GOT3 (cell line): ENCODE measurements at regions not wholly inside any gene's neighbourhood (a gene's known extent, or its start where the extent isn't known, plus 50 kb on each side); places are given as distances from the start of the nearest gene placed in this dataset.
"Not testable (repeated sequence)": the region's sequence is repeated elsewhere in the genome, so short reads cannot be mapped to it uniquely, and the experiment has no call there.

Source experiments
- DNase-seq: peaks from one replicate; lab custom pipeline; 2025; ENCODE audit warnings: mixed read lengths; lab: John Stamatoyannopoulos, UW

DNA sequence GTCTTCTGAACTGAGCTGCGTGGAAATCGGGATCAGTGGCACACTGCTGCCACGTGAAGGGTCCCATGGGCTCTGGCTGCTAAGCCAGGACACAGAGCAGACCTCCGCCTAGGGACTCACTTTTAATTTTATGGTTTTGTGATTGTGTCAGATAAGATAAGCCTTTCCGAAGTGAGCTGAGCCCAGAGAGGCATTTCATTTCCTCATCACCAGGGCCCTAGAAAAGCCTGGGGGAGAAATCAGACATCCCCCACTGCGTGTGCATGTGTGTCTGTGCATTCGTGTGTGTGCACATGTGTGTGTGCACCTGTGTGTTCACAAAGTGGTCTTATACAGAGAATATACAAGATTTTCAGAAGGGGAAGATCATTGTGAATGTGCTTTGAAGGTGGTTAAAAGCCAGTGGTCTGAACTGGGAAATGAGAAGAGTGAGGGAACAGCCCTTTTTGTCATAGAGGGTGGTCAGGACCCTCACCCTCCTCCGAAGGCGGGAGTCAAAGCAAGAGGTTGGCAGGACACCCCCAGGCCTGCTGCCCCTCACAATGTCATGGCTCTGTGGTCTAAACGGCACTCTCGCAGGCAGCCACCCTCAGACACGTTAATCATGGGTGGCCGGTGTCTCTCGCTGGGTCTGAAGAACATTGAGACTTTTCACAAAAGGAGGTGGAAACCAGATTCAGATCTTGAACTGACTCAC, 176.1 kb upstream of the PFKP start:
- DNase-seq, result no peak

DNA sequence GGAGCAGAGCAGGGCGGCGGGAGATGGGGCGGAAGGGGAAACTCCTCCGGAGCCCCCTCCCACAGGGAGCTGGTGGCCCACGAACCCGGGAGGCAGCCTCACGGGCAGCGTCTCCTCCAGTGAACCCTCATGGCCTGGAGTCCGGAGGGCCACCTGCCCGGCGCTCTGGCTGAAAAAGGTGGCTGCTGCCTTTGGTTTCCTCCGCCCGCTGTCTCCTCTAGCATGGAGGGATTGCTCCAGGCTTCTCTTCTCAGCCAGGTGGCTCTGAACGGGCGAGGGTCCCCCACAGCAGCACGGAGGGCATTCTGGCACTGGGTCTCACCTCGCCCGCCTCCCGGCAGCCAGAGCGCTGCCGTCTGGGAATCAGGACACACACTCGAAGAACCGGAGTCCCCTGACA, 177.3 kb upstream of the PFKP start:
- DNase-seq, result no peak

DNA sequence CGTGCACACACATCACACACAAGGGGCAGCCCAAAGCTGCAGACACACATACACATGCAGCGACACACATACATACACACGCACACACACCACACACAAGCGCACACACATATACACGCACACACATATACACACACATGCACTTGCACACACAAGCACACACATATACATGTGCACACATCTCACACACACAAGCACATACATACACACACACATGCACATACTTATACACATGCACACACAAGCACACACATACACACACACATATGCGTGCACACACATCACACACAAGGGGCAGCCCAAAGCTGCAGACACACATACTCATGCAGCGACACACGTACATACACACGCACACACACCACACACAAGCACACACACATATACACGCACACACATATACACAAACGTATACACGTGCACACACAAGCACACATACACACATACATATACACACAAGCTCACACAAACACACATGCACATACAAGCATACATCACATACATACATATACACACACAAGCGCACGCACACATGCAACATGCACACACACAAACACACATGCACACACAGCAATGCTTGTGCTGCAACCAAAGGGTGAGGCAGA, 178.8 kb upstream of the PFKP start:
- DNase-seq, result no peak

DNA sequence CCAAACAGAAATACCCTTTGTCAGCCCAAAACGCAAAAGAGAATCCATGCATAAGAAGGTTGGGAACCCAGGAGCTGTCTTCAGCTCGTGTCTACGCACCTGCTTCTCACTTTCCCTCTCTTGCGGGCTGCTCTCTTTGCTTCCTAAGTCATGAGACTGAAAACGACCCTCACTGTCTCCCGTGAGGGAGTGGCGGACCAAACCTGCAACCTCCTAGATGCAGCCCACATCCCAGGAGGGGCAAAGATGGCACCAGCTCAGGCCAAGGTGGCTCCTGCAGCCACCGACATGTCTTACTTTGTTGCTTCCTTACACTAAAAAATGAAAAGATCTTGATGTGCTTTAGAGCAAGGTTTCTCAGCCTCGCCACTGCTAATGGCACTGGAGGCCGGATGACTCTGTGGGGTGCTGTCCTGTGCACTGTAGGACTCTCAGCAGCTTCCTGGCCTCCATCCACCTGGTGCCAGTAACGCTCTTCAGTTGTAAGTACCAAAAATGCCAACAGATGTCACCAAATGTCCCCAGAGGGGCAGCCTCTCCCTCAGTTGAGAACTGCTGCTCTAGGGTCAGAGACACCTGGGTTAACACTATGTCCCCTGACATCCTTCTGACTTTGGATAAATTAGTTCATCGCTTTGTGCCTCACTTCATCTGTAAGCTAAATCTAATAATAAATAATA, 179.8 kb upstream of the PFKP start:
- DNase-seq, result no peak

DNA sequence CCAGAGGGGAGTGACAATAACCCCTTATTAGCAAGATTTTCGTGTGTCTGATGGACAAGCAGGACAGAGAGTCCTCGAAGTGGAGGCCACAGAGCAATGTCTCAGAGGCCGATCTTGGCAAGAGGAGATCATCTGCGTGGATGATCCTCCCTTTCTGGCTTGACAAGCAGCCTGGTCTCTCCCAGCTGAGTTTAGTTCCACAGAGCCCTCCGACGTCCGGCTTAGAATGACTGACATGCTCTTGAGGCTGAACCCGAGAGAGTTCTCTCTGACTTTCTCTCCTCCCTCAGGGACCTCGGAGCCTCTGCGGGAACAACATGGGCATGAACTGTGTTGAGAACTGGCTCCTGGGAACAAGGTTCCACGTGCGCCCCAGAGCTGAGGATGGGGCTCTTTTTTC, 180.7 kb upstream of the PFKP start:
- DNase-seq, result no peak

DNA sequence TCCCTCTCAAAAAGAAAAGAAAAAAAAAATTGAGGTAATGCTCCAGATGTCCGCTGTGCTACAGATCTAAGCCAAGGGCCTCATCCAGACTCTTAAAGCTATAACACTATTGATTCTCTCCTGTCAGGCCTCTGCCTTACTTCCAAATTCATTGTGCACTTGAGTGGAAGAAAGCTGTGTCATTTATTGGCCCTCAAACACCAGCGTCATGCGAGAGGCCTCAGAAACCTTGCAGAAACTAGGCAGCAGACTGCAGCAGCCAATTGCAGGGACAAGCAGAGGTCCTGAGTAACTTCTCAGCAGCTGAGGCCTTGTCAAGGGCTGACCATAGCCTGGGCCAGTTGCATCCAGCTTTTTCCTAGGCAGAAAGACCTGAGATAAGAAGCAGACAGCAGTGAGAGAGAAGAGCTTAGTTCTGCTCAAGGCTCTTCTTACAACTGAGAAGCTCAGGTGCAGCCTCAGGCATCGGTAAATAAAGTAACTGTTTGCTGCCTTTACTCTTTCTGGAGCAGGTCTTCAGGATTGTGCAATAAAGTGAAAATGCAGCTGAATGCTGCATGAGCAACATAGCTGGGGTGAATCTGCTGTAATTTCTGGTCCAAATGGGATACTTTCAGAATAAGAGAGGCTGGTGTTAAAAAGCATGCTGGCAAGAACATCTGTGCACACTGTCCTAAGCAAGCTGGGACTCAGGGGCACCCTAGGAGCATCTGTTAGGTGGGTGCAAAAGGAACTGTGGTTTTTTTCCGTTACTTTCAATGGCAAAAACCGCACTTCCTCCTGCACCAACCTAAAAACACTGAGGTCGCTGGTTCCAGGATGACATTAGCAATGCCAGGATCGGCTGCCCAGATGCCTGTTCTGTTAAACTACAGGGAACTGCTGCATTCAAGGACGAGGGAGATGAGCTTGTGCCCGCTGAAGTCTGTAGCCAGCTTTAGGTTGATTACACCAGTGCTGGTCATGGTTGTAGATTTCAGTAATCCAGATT, 181.8 kb upstream of the PFKP start:
- no peak for DNase-seq

DNA sequence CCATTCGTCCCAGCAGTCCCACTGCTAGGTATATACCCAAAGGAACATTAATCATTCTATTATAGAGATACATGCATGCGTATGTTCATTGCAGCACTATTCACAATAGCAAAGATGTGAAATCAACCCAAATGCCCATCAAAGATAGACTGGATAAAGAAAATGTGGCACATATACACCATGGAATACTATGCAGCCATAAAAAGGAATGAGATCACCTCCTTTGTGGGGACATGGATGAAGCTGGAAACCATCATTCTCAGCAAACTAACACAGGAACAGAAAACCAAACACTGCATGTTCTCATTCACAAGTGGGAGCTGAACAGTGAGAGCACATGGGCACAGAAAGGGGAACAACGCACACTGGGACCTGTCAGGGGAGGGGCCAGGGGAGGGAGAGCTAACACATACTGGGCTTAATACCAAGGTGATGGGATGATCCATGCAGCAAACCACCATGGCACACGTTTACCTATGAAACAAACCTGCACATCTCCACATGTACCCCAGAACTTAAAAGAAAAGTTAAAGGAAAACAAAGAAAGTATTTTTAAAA, 183.3 kb upstream of the PFKP start:
- DNase-seq, result not testable (repeated sequence)

DNA sequence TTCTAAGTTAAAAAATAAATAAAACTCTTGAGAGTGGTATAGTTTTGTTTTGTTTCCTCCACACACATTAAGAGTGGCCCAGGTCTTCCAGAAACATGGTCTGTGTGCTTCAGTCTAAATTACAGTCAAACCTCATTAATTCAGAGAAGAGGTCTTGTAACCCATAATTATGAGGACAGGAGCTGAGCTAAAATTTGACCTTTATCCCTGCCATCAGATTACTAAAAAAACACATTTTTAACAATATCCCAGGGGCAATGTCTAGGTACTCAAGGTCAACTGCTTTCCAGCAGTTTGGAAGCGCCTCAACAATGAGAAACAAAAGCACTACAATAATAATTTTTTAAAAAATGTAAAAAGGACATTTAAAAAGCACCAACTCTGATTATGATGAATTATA, 184.1 kb upstream of the PFKP start:
- no peak for DNase-seq

DNA sequence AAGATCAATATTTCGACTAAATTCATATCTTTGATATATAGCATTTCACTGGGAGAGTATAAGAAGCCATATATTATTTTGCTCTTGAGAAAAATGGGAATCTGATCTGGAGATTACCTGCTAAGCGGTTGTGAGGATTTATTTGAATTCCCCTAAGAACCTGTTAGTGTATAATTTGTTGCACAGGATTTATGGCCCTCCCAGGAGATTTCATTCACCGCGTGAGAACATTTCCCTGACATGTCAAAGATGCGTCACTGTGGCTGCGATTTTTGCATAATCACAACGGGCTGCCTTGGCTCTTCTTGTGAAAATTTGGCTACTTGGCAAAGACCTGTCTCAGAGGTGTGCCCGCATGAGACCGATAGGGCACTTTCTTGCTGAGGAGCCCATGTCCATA, 184.7 kb upstream of the PFKP start:
- DNase-seq, result no peak

DNA sequence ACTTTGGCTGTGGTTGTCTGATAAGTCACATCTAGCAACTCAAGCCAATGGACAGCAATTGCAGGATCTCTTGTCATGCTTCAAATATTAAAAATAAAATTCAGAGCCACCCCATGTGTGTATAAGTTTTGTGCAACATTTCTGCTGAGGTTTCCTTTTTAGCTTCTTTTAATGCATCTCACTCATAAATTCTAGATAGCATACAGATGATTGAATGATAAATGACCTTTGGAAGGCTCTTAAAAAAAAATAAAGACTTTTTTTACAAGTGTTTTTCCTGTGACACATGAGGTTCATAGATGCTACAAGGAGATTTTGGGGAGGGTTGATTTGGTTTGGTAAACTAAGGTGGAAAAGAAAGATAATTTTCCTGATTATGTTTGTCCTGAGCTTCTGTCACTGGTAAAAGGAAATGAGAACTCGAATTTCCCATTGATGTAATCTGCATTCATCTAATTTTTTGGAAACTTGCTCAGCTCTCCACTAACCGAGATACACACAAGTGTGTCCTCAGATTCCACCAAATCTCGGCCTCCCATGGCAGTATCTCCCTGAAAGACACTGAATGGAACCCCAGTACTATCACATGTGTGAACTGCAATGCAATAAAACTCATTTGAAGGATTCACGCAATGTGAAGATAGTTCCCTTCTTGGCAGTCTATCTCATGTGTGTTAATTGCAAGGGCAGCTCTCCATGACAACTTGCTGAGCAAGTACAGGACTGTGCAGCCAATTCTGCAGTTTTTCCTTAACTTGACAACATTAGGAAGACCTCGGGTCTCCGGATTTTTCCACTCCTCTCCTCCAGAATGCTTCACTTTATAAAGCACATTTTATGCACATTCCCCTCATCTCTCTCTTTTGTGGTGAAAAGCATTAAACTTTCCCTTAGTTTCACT, 185.4 kb upstream of the PFKP start:
- DNase-seq, result no peak

DNA sequence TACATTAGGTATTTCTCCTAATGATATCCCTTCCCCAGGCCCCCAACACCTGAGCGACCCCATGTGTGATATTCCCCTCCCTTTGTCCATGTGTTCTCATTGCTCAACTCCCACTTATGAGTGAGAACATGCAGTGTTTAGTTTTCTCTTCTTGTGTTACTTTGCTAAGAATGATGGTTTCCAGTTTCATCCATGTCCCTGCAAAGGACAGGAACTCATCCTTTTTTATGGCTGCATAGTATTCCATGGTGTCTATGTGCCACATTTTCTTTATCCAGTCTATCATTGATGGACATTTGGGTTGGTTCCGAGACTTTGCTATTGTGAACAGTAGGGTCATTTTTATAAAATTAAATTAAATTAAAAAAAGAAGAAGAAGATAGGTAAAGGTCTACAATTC, 187.3 kb upstream of the PFKP start:
- not testable (repeated sequence) for DNase-seq

DNA sequence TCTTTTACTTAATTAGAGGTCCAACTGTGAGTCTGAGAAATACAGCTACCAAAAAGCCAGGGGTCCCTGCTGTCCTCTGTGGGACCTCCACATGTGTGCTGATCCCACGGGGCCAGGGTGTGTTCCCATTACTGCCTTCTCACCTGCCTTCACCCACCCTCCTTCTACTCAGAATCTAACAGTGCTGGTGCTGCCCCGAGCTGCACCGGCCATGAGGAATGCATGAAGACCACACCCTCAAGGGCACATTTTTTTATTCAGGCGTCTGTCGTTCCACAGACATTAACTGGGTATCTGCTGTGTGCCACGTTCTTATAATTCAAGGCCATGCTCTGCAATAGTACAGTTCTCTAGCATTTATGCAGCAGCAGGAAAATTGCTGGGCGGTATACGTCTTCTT, 188.5 kb upstream of the PFKP start:
- DNase-seq, result no peak

DNA sequence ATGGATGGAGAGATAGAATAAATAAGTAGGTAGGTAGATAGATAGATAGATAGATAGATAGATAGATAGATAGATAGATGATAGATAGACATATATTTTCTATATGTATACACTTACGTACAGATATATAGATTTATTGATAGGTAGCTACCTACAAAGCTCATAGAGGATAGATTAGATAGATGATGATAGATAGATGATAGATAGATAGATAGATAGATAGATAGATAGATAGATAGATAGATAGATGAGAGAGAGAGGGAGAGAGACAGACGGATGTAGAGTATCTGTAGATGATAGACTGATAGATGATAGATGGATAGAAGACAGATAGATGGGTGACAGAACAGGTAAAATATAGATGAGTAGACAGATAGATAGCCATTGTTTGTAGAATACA, 191.3 kb upstream of the PFKP start:
- no peak for DNase-seq

DNA sequence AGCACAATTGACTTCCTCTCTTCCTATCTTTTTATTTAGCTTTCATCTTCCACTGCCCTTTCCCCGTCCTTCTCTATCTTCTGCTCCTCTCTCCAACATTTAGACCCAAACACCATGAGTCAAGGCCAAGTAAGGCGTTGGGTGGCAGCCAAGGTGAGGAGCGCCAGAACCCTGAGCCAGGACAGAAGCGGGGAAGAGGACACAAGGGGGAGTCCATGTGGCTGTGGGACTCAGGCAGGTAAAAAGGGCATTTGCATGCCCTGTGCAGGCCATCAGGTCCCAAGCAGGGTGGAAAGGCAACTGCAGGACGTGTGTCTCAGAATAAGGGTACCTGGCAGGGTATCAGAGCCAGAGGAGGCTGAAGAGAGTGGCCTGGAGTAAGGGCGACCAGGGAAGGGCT, 192.4 kb upstream of the PFKP start:
- no peak for DNase-seq

DNA sequence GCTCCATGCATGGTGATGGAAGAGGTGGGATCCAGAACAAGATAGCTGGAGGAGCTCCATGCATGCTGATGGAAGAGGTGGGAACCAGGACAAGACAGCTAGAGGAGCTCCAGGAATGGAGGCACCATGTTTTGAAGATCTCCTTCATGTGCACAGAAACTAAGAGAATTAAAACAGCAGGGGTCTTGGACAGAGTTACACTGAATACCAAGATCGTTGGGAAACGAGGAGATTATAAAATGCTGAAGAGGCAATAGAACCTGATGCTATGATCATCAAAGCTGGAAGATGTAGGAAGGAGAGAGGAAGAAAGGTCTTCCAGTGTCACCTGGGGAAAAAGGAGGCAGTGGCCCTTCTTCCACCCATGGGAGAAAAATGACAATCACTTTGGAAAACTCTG, 193.6 kb upstream of the PFKP start:
- DNase-seq, result no peak

DNA sequence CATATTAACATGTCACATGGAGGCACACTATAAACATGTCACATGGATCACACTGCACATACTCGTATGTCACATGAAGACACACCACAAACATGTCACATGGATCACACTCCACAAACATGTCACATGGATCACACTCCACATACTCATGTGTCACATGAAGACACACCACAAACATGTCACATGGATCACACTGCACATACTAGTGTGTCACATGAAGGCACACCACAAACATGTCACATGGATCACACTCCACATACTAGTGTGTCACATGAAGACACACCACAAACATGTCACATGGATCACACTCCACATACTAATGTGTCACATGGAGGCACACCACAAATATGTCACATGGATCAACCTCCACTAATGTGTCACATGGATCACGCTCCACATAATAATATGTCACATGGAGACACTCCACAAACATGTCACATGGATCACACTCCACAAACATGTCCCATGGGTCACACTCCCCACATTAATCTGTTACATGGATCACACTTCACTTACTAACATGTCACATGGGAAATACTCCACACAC, 195.6 kb upstream of the PFKP start:
- no peak for DNase-seq

DNA sequence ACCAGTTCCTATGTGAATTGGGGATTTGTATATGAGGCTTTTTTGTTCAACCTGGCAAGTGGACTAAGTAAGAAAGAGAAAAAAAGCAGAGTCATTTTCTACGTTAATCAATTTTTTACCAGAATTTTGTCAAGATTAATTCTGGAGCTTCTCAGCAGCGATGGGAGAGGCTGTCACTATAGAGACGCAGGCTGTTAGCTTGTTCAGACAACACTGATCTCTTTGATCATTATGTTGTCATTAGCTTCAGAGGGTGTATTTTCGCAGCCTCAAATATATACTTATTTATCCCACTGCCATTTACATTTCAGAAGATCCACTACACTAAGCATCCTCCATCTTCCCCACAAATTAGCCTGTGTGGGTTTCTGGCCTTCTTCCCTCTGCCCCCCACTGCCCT, 196.7 kb upstream of the PFKP start:
- no peak for DNase-seq

DNA sequence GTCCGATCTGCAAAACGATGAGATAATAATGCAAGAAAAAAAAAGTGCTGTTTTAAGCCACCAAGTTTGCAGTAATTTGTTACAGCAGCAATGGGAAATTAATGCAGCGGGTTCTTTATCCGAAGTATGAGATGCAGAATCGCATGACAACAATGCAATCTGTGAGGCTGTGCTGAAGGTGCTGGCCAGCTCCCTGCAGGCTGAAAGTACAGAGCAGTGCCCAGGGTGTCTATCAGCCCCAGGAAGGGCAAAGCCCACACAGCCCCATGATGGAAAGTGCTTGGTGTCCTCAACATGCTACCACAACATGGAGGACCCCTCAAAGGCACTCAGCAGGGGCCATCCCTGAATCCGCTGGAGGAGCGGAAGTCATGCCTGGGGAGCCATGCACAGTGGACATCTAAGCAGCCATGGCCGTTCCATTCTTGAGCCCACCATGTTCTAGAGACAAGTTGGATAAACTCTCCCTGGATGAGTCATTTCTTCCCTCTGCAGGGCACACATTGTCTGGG, 199.5 kb upstream of the PFKP start:
- DNase-seq, result no peak

DNA sequence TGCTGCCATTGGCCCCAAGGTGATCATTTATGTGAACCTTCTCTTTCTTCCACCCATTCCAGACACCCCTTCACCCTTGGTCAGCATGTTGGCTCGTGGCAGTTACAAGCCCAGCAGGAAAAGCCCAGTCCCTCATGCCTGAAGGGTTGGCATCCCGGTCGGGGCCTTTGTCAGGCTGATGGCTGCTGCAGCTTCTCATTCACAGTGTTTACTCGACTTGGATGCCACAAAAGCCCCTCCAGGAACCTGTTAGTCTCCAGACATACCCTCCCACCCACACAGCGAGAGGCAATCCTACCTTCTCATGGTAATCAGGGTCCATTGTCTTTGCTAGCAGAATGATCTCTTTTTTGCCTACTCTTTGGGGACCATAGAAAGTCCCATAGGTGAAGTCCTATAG, 200.8 kb upstream of the PFKP start:
- no peak for DNase-seq

DNA sequence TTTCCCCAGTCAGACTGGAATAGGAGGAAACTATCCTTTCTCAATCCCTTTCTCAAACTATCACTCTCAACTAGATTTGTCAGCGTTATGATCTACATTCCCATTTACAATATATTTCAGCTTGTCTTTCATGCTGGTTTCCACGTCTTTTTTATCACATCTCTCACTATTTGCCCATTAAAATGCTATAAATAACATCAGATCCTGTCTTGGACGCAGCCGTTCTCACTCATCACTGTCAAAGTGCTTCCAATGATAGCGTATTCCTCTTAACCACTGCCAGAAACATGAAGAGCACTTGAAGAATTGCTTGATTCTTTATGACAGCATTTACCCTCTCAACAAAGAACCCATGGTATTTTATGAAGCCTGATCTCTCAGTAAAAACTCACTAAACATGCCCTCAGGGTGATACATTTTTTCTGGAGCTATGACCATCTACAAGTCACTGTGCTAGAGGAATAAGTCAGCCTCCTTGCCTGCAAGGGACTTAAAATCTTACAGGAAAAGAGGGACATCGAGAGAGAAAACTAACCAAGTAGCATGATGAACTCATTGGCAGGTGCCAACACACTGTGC, 205.6 kb upstream of the PFKP start:
- DNase-seq, result no peak
